ENCODE measurements at regions not wholly inside any gene's neighbourhood (a gene's known extent, or its start where the extent isn't known, plus 50 kb on each side); places are given as distances from the start of the nearest gene placed in this dataset.
"Not testable (repeated sequence)": the region's sequence is repeated elsewhere in the genome, so short reads cannot be mapped to it uniquely, and the experiment has no call there.

GRCh38 chr4:186873095-186873494, 149.4 kb upstream of the FAT1 start:
- WGBS, result 90% methylated on average over 1 of the region's 1 CpG
- not testable (repeated sequence) for H3K36me3 ChIP-seq (ENCODE audit: insufficient read depth); H3K27ac ChIP-seq (ENCODE audit: low read depth); H3K4me3 ChIP-seq (ENCODE audit: low read depth, low read length); DNase-seq (ENCODE audit: extremely low spot score); H3K4me1 ChIP-seq (ENCODE audit: insufficient read depth)

GRCh38 chr4:186875476-186875875, 151.8 kb upstream of the FAT1 start:
- Histone ChIP-seq H3K27ac (ENCODE audit: low read depth) (no peak overlapping the region), H3K4me1 (ENCODE audit: insufficient read depth) (no peaks in the 10 kb centered on the region), H3K36me3 (ENCODE audit: insufficient read depth) (no peaks in the 10 kb centered on the region), H3K4me3 (ENCODE audit: low read depth, low read length) (no peak overlapping the region)
- 48% methylated on average over 1 of the region's 1 CpG for WGBS
- no peak for DNase-seq (ENCODE audit: extremely low spot score)

GRCh38 chr4:186876961-186877626, 153.4 kb upstream of the FAT1 start:
- 84% methylated on average over 6 of the region's 6 CpGs for WGBS
- DNase-seq (ENCODE audit: extremely low spot score), result no peak
- no peak overlapping the region for H3K4me3 ChIP-seq (ENCODE audit: low read depth, low read length)

GRCh38 chr4:186878203-186878776, 154.6 kb upstream of the FAT1 start:
- Histone ChIP-seq H3K4me1 (ENCODE audit: insufficient read depth) (no peaks in the 10 kb centered on the region), H3K36me3 (ENCODE audit: insufficient read depth) (no peaks in the 10 kb centered on the region), H3K4me3 (ENCODE audit: low read depth, low read length) (no peak overlapping the region), H3K27ac (ENCODE audit: low read depth) (no peak overlapping the region)
- DNase-seq (ENCODE audit: extremely low spot score), result no peak
- WGBS, result 91% methylated on average over 2 of the region's 2 CpGs

More at GRCh38 chr4:186876961-186877626, 153.4 kb upstream of the FAT1 start:
- no peak overlapping the region for H3K27ac ChIP-seq (ENCODE audit: low read depth)
- no peaks in the 10 kb centered on the region for H3K36me3 ChIP-seq (ENCODE audit: insufficient read depth)
- H3K4me1 ChIP-seq (ENCODE audit: insufficient read depth), result no peaks in the 10 kb centered on the region

- Histone ChIP-seq H3K36me3 (ENCODE audit: insufficient read depth) (no peaks in the 10 kb centered on the region), H3K4me1 (ENCODE audit: insufficient read depth) (no peaks in the 10 kb centered on the region), H3K27ac (ENCODE audit: low read depth) (no peak overlapping the region), H3K4me3 (ENCODE audit: low read depth, low read length) (no peak overlapping the region)
- WGBS, result 74% methylated on average over 3 of the region's 3 CpGs
- DNase-seq (ENCODE audit: extremely low spot score), result no peak
Observed at GRCh38 chr4:186881521-186882220, 158.0 kb upstream of the FAT1 start.

- no peak for DNase-seq (ENCODE audit: extremely low spot score)
- H3K4me3 ChIP-seq (ENCODE audit: low read depth, low read length), result no peak overlapping the region
- H3K4me1 ChIP-seq (ENCODE audit: insufficient read depth), result no peaks in the 10 kb centered on the region
- no peaks in the 10 kb centered on the region for H3K36me3 ChIP-seq (ENCODE audit: insufficient read depth)
- WGBS, result 75% methylated on average over 1 of the region's 1 CpG
- no peak overlapping the region for H3K27ac ChIP-seq (ENCODE audit: low read depth)
Observed at GRCh38 chr4:186882293-186882692, 158.6 kb upstream of the FAT1 start.

DNA sequence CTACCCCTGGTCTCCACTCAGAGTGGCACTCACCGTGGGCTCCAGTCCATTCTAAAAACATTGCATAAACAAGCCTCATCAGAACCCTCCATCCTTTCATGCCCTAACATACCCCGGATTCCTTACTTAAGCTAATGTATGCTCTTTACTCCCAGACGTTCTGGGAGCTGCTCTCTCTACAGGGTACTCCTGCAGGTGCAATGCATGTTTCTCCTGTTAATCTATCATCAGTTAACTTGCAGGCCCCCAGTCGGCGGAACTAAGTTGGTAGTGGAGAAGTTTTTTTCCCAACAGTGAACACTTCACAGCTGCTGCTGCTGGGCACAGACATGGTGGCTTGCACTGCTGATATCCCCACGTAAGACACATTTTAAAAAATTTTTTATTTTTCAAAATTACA, 161.6 kb upstream of the FAT1 start:
- no peak for DNase-seq (ENCODE audit: extremely low spot score)
- H3K36me3 ChIP-seq (ENCODE audit: insufficient read depth), result no peaks in the 10 kb centered on the region
- no peak overlapping the region for H3K4me3 ChIP-seq (ENCODE audit: low read depth, low read length)
- H3K4me1 ChIP-seq (ENCODE audit: insufficient read depth), result no peaks in the 10 kb centered on the region
- no peak overlapping the region for H3K27ac ChIP-seq (ENCODE audit: low read depth)
- WGBS, result 65% methylated on average over 6 of the region's 6 CpGs

DNA sequence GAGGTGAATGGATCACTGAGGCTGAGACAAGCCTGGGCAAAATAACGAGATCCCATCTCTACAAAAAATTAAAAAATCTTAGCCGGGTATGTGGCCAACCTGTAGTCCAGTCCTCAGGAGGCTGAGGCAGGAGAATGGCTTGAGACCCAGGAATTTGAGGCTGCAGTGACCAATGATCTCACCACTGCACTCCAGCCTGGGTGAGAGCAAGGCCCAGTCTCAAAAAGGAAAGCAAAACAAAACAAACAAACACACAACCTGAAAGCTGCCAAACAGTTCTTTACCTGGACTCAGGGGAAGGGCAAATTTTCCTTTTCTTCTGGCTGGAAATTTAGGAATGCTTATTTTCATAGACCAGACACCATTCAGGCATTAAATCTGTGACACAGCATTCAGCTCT, 163.1 kb upstream of the FAT1 start:
- no peaks in the 10 kb centered on the region for H3K4me1 ChIP-seq (ENCODE audit: insufficient read depth)
- H3K27ac ChIP-seq (ENCODE audit: low read depth), result no peak overlapping the region
- WGBS, result 93% methylated on average over 2 of the region's 2 CpGs
- DNase-seq (ENCODE audit: extremely low spot score), result no peak
- no peak overlapping the region for H3K4me3 ChIP-seq (ENCODE audit: low read depth, low read length)
- no peaks in the 10 kb centered on the region for H3K36me3 ChIP-seq (ENCODE audit: insufficient read depth)

DNA sequence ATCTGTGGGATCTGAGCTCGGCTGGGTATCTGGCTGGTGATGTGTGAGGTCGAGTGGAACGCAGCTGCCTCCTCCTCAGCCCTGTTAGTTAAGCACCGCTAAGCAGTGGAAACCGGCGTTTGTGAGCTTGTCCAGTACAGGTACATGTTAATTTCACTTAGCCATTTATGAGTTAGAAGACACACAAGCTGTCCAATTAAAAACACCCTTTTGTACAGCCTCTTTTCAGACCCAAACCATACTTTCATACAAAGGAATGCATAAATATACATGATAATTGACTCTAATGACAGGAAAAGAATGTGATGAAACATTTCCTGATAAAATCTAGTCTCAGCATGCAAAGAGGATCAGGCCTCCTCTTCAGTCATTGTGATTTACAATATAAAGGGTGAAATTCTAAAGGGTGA, 163.6 kb upstream of the FAT1 start:
- Histone ChIP-seq H3K27ac (ENCODE audit: low read depth) (no peak overlapping the region), H3K4me3 (ENCODE audit: low read depth, low read length) (no peak overlapping the region), H3K36me3 (ENCODE audit: insufficient read depth) (no peaks in the 10 kb centered on the region), H3K4me1 (ENCODE audit: insufficient read depth) (no peaks in the 10 kb centered on the region)
- 73% methylated on average over 6 of the region's 6 CpGs for WGBS
- no peak for DNase-seq (ENCODE audit: extremely low spot score)

- Histone ChIP-seq H3K4me3 (ENCODE audit: low read depth, low read length) (no peak overlapping the region), H3K4me1 (ENCODE audit: insufficient read depth) (no peaks in the 10 kb centered on the region), H3K36me3 (ENCODE audit: insufficient read depth) (no peaks in the 10 kb centered on the region), H3K27ac (ENCODE audit: low read depth) (no peak overlapping the region)
- WGBS, result 81% methylated on average over 6 of the region's 6 CpGs
- no peak for DNase-seq (ENCODE audit: extremely low spot score)
Observed at GRCh38 chr4:186887752-186888151, 164.1 kb upstream of the FAT1 start.

DNA sequence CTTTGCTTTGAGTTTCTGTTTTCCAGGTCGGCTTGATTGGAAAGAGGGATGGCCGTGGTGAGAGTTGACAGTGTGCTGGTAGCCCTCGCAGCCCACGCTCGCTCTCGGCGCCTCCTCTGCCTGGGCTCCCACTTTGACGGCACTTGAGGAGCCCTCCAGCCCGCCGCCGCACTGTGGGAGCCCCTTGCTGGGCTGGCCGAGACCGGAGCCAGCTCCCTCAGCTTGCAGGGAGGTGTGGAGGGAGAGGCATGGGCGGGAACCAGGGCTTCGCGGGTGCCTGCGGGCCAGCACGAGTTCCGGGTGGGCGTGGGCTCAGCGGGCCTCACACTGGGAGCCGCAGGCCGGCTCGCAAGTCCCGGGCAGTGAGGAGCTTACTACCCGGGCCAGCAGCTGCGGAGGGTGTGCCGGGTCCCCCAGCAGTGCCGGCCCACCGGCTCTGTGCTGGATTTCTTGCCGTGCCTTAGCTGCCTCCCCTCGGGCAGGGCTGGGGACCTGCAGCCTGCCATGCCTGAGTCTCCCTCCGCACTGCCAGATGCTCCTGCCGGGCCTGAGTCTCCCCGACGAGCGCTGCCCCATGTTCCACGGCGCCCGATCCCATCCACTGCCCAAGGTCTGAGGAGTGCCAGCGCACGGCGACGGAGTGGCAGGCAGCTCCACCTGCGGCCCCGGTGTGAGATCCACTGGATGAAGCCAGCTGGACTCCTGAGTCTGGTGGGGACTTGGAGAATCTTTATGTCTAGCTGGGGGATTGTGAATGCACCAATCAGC, 166.4 kb upstream of the FAT1 start:
- Histone ChIP-seq H3K36me3 (ENCODE audit: insufficient read depth) (no peaks in the 10 kb centered on the region), H3K4me1 (ENCODE audit: insufficient read depth) (no peaks in the 10 kb centered on the region), H3K27ac (ENCODE audit: low read depth) (no peak overlapping the region), H3K4me3 (ENCODE audit: low read depth, low read length) (no peak overlapping the region)
- DNase-seq (ENCODE audit: extremely low spot score), result no peak
- WGBS, result 94% methylated on average over 46 of the region's 46 CpGs

- Histone ChIP-seq H3K36me3 (ENCODE audit: insufficient read depth) (no peaks in the 10 kb centered on the region), H3K27ac (ENCODE audit: low read depth) (no peak overlapping the region), H3K4me1 (ENCODE audit: insufficient read depth) (no peaks in the 10 kb centered on the region), H3K4me3 (ENCODE audit: low read depth, low read length) (no peak overlapping the region)
- WGBS, result 89% methylated on average over 12 of the region's 12 CpGs
- no peak for DNase-seq (ENCODE audit: extremely low spot score)
Observed at GRCh38 chr4:186891859-186892486, 168.3 kb upstream of the FAT1 start.

- H3K27ac ChIP-seq (ENCODE audit: low read depth), result no peak overlapping the region
- no peak for DNase-seq (ENCODE audit: extremely low spot score)
- no peaks in the 10 kb centered on the region for H3K4me1 ChIP-seq (ENCODE audit: insufficient read depth)
- no peak overlapping the region for H3K4me3 ChIP-seq (ENCODE audit: low read depth, low read length)
- WGBS, result 98% methylated on average over 4 of the region's 4 CpGs
- H3K36me3 ChIP-seq (ENCODE audit: insufficient read depth), result no peaks in the 10 kb centered on the region
Observed at GRCh38 chr4:186898367-186898766, 174.7 kb upstream of the FAT1 start.

Measured in urinary bladder (tissue), 3 donors.